Epidermal melanocyte (primary cell): ENCODE measurements at regions not wholly inside any gene's neighbourhood (a gene's known extent, or its start where the extent isn't known, plus 50 kb on each side); places are given as distances from the start of the nearest gene placed in this dataset.

Experiments used
- DNase-seq: peaks from one replicate; pipeline ENCODE4 v3.0.0; 2011; ENCODE audit warnings: low spot score; ENCODE audit not compliant: insufficient read length

- DNase-seq = no peak
Measured at GRCh38 chr5:9927106-9927505, 297.0 kb upstream of the TAS2R1 start.

- peak; percentile 22 for DNase-seq
Measured at GRCh38 chr5:9924614-9925013, 294.5 kb upstream of the TAS2R1 start.

GRCh38 chr5:9922719-9923118, 292.6 kb upstream of the TAS2R1 start:
- DNase-seq = no peak

- no peak for DNase-seq
Measured at GRCh38 chr5:9920697-9921096, 290.5 kb upstream of the TAS2R1 start.

GRCh38 chr5:9919306-9920030, 289.3 kb upstream of the TAS2R1 start:
- no peak for DNase-seq

GRCh38 chr5:9905661-9906060, 275.5 kb upstream of the TAS2R1 start:
- DNase-seq = no peak

- DNase-seq = no peak
Measured at GRCh38 chr5:9903801-9904200, 273.6 kb upstream of the TAS2R1 start.

GRCh38 chr5:9898319-9898718, 268.2 kb upstream of the TAS2R1 start:
- DNase-seq = no peak

GRCh38 chr5:9895302-9895645, 265.1 kb upstream of the TAS2R1 start:
- no peak for DNase-seq

- no peak for DNase-seq
Measured at GRCh38 chr5:9894571-9895301, 264.6 kb upstream of the TAS2R1 start.

GRCh38 chr5:9892696-9893095, 262.5 kb upstream of the TAS2R1 start:
- DNase-seq = no peak

- DNase-seq = no peak
Measured at GRCh38 chr5:9889511-9889910, 259.4 kb upstream of the TAS2R1 start.

- DNase-seq = no peak
Measured at GRCh38 chr5:9888501-9888901, 258.4 kb upstream of the TAS2R1 start.

- no peak for DNase-seq
Measured at GRCh38 chr5:9885164-9885563, 255.0 kb upstream of the TAS2R1 start.

GRCh38 chr5:9878206-9878605, 248.1 kb upstream of the TAS2R1 start:
- DNase-seq = no peak

GRCh38 chr5:9877488-9877887, 247.3 kb upstream of the TAS2R1 start:
- no peak for DNase-seq

GRCh38 chr5:9876451-9876850, 246.3 kb upstream of the TAS2R1 start:
- DNase-seq = no peak

- DNase-seq = no peak
Measured at GRCh38 chr5:9869616-9870288, 239.6 kb upstream of the TAS2R1 start.

GRCh38 chr5:9865574-9865973, 235.4 kb upstream of the TAS2R1 start:
- DNase-seq = no peak

- DNase-seq = no peak
Measured at GRCh38 chr5:9864791-9865190, 234.6 kb upstream of the TAS2R1 start.

GRCh38 chr5:9863486-9863885, 233.3 kb upstream of the TAS2R1 start:
- no peak for DNase-seq

GRCh38 chr5:9861666-9862256, 231.6 kb upstream of the TAS2R1 start:
- no peak for DNase-seq
